ENCODE measurements at regions not wholly inside any gene's neighbourhood (a gene's known extent, or its start where the extent isn't known, plus 50 kb on each side); places are given as distances from the start of the nearest gene placed in this dataset.

DNA sequence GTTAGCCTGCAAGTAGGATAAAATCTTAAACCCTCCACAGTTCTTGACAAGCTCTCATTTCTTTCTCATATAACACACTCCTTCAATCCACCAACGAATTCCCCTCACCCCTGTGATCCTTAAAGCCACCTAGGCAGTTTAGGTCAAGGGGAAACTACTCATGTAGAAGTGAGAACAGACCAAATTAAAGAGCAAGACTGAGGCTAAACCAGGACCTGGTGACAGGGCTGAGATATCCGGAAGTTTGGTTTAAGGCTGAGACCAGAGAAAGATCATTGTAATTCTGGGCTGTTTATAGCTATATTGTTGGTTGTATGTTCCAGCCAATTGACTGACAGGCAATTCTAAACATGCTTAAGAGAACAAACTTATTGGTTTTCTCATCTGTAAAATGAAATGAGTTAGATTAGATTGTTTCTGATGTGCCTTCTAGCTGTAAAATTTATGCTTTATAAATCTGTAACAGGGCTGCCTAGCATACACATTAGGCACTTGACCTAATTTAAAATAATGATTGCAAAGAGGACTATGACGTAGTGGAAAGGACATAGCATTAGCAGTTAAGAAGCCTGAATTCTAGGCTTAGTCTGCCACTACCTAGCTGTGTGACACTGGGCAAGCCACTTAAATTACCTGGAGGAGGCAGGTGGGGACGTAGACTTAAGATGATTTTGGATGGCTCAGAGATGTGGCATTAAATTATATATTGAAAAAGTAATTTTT, 53.9 kb upstream of the PTGR2 start:
- TF ChIP-seq, protein P1, sequence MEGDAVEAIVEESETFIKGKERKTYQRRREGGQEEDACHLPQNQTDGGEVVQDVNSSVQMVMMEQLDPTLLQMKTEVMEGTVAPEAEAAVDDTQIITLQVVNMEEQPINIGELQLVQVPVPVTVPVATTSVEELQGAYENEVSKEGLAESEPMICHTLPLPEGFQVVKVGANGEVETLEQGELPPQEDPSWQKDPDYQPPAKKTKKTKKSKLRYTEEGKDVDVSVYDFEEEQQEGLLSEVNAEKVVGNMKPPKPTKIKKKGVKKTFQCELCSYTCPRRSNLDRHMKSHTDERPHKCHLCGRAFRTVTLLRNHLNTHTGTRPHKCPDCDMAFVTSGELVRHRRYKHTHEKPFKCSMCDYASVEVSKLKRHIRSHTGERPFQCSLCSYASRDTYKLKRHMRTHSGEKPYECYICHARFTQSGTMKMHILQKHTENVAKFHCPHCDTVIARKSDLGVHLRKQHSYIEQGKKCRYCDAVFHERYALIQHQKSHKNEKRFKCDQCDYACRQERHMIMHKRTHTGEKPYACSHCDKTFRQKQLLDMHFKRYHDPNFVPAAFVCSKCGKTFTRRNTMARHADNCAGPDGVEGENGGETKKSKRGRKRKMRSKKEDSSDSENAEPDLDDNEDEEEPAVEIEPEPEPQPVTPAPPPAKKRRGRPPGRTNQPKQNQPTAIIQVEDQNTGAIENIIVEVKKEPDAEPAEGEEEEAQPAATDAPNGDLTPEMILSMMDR (IDR thresholded peaks at IDR 0.05; ENCODE audit: borderline replicate concordance, extremely low read depth, low read length, poor library complexity, severe bottlenecking) = no peak
- no peak for TF ChIP-seq EZH2 (IDR thresholded peaks at IDR 0.05; ENCODE audit: borderline replicate concordance, low read depth, low read length, severe bottlenecking)
